ENCODE measurements at regions not wholly inside any gene's neighbourhood (a gene's known extent, or its start where the extent isn't known, plus 50 kb on each side); places are given as distances from the start of the nearest gene placed in this dataset.

DNA sequence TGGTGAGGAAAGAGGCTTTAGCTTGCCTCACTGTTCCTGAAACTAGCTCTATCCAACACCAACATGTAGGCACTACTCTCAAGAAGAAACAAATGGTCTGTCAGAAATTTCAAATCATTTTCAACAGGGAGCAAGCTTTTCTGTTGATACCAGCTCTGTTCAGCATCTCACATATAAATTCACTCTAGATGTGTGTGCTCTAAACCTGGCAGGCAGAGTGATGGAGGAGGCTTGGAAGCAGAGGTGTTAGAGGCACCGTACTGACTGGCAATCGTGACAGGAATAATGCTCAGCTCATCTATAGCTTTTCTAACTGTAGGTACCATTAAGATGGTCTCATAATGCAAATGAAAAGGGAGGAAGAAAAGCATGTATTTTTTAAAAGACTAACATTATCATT is 597.2 kb upstream of the NECTIN3 start:
- H3K4me3 ChIP-seq = no peak overlapping the region
- no peak for DNase-seq (ENCODE audit: low spot score)
- TF ChIP-seq, protein P1, sequence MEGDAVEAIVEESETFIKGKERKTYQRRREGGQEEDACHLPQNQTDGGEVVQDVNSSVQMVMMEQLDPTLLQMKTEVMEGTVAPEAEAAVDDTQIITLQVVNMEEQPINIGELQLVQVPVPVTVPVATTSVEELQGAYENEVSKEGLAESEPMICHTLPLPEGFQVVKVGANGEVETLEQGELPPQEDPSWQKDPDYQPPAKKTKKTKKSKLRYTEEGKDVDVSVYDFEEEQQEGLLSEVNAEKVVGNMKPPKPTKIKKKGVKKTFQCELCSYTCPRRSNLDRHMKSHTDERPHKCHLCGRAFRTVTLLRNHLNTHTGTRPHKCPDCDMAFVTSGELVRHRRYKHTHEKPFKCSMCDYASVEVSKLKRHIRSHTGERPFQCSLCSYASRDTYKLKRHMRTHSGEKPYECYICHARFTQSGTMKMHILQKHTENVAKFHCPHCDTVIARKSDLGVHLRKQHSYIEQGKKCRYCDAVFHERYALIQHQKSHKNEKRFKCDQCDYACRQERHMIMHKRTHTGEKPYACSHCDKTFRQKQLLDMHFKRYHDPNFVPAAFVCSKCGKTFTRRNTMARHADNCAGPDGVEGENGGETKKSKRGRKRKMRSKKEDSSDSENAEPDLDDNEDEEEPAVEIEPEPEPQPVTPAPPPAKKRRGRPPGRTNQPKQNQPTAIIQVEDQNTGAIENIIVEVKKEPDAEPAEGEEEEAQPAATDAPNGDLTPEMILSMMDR (IDR thresholded peaks at IDR 0.05) = no peak
- H3K27ac ChIP-seq = no peak overlapping the region

DNA sequence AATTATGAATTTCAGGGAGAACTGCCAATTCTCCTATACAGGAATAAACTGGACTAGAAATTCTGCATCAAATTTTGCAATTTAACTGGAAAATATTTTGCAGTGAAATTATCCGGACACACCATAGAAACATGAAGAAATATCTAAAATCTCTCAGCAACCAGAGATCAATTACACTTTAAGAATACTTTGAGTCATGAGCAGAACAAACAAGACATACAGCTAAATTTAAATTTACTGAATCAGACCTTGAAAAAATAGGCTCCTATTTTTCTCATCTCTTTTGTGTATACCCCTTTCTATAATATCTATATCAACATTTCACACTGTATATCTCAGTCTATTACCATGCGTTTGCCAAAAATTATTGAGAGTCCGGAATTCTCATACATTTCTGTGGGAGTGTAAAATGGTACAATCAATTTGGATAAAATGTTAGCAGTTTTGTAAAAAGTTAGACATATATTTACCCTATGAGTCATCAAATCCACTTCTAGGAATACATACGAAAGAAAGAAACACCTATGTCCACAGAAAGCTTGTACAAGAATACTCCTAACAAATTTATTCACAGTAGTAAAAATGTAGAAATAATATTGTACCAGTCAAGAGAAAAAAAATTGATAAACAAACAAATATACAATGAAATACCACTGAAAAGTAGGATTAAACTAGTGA is 593.1 kb upstream of the NECTIN3 start:
- Histone ChIP-seq H3K4me3 (no peak overlapping the region), H3K27ac (no peak overlapping the region)
- no peak for DNase-seq (ENCODE audit: low spot score)
- TF ChIP-seq, protein P1 (IDR thresholded peaks at IDR 0.05) = no peak

DNA sequence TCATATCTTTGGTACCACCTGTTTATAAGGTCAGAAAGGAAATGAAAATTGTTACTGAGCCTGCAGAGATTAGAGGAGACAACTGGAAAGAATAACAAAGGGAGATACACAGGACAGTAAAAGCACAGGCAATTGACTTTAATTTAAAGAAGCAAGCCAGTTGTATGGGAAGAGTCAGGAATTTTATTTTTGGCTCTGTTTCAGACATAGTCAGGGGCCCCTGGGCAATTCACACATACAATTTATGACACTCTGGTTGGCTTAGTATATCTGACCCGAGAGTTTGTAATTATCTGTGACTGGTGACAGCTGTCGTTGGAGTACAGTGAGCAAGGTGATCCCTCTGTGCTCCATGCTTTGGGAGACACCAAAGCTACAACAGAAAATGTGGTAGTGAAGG is 591.9 kb upstream of the NECTIN3 start:
- no peak overlapping the region for H3K4me3 ChIP-seq
- DNase-seq (ENCODE audit: low spot score) = no peak
- H3K27ac ChIP-seq = no peak overlapping the region
- TF ChIP-seq, protein P1 (IDR thresholded peaks at IDR 0.05) = no peak

DNA sequence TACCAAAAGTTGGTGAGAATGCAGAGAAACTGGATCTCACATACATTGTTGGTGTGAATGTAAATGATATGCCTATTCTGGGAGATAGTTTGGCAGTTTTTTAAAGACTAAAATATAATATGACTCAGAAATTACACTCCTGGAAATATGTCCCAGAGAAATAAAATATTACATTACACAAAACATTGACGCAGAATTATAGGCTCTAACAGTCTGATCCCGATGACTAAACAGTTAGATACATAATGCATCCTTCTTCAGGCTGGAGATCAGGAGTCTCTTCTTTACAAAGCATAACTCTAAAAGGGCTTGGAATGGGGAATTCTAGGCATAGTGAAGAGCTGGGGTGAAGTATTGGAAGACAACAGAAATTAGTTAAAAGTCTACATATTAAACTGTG is 586.2 kb upstream of the NECTIN3 start:
- no peak for DNase-seq (ENCODE audit: low spot score)
- Histone ChIP-seq H3K4me3 (no peak overlapping the region), H3K27ac (no peak overlapping the region)
- TF ChIP-seq, protein P1 (IDR thresholded peaks at IDR 0.05) = no peak

DNA sequence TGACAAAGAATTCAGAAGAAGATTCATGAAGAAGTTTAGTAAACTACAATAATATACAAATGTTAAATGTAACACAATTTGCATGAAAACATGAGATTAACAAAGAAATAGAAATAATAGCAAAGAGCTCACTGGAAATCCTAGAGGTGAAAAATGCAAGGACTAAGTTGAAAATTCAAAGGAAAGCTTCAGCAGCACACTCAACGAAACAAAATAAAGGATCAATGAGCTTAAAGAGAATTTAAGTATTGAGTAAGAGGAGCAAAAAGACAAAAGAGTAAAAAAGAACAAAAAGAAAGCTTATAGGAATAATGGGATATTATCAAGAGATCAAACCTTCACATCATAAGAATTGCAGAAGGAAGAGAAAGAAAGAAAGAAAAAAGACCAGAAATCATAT is 583.8 kb upstream of the NECTIN3 start:
- no peak for DNase-seq (ENCODE audit: low spot score)
- no peak overlapping the region for H3K27ac ChIP-seq
- TF ChIP-seq, protein P1 (IDR thresholded peaks at IDR 0.05) = no peak
- H3K4me3 ChIP-seq = no peak overlapping the region

DNA sequence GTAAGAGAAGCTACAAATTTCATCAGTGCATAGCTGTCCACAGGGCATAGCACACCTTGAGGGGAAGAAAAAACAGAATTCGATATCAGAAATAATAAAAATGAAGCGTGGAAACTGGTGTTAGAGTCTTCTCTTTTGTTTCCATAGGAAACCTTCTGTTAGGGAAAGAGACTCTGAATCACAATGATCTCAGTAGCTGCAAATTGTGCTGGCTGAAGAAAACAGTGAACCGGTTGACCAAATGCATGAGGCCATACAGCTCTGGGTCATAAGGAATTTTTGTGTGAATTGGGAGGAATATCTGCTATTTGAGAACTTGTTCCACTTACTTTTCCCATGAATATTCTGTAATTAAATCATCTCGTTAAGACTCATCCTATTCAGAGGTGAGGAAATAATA is 580.2 kb upstream of the NECTIN3 start:
- Histone ChIP-seq H3K27ac (no peak overlapping the region), H3K4me3 (no peak overlapping the region)
- no peak for DNase-seq (ENCODE audit: low spot score)
- TF ChIP-seq, protein P1 (IDR thresholded peaks at IDR 0.05) = no peak

DNA sequence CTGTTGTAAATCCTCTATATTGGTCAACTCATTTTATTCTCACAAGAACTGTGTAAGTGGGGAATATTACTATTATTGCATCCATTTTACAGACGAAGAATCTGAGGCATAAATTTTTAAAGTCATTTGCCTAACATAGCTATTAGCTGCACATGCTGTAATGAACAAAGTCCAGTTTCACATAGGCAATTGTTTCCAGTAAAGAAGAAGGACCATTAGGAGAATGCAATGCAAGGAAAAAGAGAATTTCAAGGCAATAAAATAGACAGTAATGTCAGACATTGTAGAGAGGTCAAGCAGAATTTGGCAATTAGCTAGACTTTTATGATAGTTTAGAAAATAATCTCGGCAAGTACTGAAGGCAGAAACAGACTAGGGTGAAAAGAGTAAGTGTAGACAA is 578.7 kb upstream of the NECTIN3 start:
- TF ChIP-seq, protein P1 (IDR thresholded peaks at IDR 0.05) = no peak
- no peak for DNase-seq (ENCODE audit: low spot score)
- Histone ChIP-seq H3K27ac (no peak overlapping the region), H3K4me3 (no peak overlapping the region)
